Parathyroid adenoma (tissue), 2 donors: ENCODE measurements at regions not wholly inside any gene's neighbourhood (a gene's known extent, or its start where the extent isn't known, plus 50 kb on each side); places are given as distances from the start of the nearest gene placed in this dataset.

Experiments
- H2AFZ ChIP-seq: fragments of 300-600 bp; sonication (generic); one replicate; pipeline ENCODE4 v1.7.0; 2017; ENCODE audit warnings: antibody characterized with exemption, mild to moderate bottlenecking
- H3K27ac ChIP-seq: fragments of 300-600 bp; sonication (generic); one replicate; pipeline ENCODE4 v1.7.0; 2017
- H3K27me3 ChIP-seq: fragments of 300-600 bp; sonication (generic); one replicate; pipeline ENCODE4 v1.7.0; 2017; ENCODE audit warnings: low read length; ENCODE audit not compliant: control insufficient read depth, insufficient read depth
- H3K36me3 ChIP-seq: fragments of 300-600 bp; sonication (generic); one replicate; pipeline ENCODE4 v1.7.0; 2017; ENCODE audit warnings: low read length; ENCODE audit not compliant: control insufficient read depth, insufficient read depth
- H3K4me1 ChIP-seq: fragments of 300-600 bp; sonication (generic); one replicate; pipeline ENCODE4 v1.7.0; 2017; ENCODE audit warnings: control low read depth
- H3K4me2 ChIP-seq: fragments of 300-600 bp; sonication (generic); one replicate; pipeline ENCODE4 v1.7.0; 2017; ENCODE audit warnings: low read length
- H3K4me3 ChIP-seq: fragments of 300-600 bp; sonication (generic); one replicate; pipeline ENCODE4 v1.7.0; 2017; ENCODE audit warnings: low read depth, low read length
- H3K79me2 ChIP-seq: fragments of 300-600 bp; sonication (generic); one replicate; pipeline ENCODE4 v1.7.0; 2017; ENCODE audit warnings: control low read depth
- H3K9ac ChIP-seq: fragments of 300-600 bp; sonication (generic); one replicate; pipeline ENCODE4 v1.7.0; 2017; ENCODE audit warnings: mild to moderate bottlenecking
- H3K9me3 ChIP-seq: fragments of 300-600 bp; sonication (generic); one replicate; pipeline ENCODE4 v1.7.0; 2017; ENCODE audit warnings: low read length; ENCODE audit not compliant: control insufficient read depth
- TF ChIP-seq, protein P1 (sequence below): fragments of 300-600 bp; sonication (generic); IDR thresholded peaks from one replicate; pipeline ENCODE4 v1.7.0; 2017; ENCODE audit warnings: antibody characterized with exemption, mild to moderate bottlenecking
- donor health status: primary hyperparathyroidism.

DNA sequence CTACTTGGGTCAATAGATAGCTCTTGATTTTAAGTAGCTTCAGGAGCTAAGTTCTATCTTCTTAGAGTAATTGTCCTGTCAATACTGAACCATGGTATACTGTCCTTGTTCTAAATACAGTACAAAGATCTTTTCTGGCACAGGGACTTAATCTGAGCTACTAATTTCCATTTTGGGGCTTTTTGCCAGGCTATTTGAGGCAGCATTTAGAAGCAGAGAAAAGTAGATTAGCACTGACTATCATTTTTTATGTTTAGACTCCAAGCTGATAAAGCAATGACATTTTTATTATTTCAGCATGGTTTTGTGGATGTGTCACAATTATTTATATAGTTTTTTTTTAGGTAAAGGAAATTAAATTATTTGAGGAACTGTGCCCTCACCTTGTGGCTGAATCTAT lies 163.2 kb downstream of the FAT3 start:
- Histone ChIP-seq H2AFZ (no peak overlapping the region), H3K79me2 (no peaks in the 10 kb centered on the region), H3K4me1 (no peaks in the 10 kb centered on the region), H3K4me3 (no peak overlapping the region), H3K27me3 (no peaks in the 10 kb centered on the region), H3K27ac (no peak overlapping the region), H3K4me2 (no peak overlapping the region), H3K36me3 (no peaks in the 10 kb centered on the region), H3K9ac (no peak overlapping the region), H3K9me3 (no peaks in the 10 kb centered on the region)
- TF ChIP-seq, protein P1, sequence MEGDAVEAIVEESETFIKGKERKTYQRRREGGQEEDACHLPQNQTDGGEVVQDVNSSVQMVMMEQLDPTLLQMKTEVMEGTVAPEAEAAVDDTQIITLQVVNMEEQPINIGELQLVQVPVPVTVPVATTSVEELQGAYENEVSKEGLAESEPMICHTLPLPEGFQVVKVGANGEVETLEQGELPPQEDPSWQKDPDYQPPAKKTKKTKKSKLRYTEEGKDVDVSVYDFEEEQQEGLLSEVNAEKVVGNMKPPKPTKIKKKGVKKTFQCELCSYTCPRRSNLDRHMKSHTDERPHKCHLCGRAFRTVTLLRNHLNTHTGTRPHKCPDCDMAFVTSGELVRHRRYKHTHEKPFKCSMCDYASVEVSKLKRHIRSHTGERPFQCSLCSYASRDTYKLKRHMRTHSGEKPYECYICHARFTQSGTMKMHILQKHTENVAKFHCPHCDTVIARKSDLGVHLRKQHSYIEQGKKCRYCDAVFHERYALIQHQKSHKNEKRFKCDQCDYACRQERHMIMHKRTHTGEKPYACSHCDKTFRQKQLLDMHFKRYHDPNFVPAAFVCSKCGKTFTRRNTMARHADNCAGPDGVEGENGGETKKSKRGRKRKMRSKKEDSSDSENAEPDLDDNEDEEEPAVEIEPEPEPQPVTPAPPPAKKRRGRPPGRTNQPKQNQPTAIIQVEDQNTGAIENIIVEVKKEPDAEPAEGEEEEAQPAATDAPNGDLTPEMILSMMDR, result no peak

DNA sequence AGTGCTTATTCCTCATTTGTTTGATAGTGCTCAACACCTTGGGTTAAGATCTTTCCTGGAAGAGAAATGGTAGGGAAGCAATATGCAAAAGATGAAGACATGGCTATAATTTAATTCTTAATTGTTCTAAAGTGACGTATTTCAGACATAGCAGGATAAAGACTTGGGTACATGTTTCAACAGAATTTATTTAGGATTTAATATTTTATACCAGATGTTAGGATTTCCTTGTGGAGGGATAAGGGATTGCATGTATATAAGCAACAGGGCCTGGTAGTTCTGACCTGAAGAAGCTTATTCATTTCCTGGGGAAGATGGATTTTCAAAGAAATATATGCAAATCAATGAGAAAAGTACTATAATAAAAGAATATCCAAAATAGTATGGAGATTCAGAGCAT lies 163.8 kb downstream of the FAT3 start:
- no peak overlapping the region for H3K4me2 ChIP-seq
- H3K4me3 ChIP-seq, result no peak overlapping the region
- no peaks in the 10 kb centered on the region for H3K79me2 ChIP-seq
- TF ChIP-seq, protein P1, result no peak
- no peaks in the 10 kb centered on the region for H3K36me3 ChIP-seq
- no peak overlapping the region for H2AFZ ChIP-seq
- no peaks in the 10 kb centered on the region for H3K27me3 ChIP-seq
- no peak overlapping the region for H3K9ac ChIP-seq
- H3K9me3 ChIP-seq, result no peaks in the 10 kb centered on the region
- H3K4me1 ChIP-seq, result no peaks in the 10 kb centered on the region
- H3K27ac ChIP-seq, result no peak overlapping the region

DNA sequence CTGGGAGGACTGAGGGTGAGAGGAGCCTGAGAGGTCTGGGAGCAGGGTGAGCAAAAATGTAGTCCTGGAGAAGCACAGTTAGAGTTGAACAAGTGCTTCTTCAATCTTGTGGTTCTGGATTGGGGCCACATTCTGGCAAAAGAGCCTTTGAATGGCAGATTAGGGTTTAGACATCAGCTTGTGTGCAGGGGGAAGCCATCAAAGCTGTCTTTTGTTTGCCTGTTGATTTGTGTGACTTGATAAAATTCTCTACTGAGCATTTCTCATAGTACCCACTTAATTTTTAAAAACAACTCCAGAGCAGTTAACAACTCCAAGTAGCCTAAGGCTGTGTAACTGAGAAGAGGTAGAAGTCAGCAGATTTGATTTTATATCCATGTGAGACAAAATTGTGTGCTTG lies 166.2 kb downstream of the FAT3 start:
- Histone ChIP-seq H3K9me3 (no peaks in the 10 kb centered on the region), H3K9ac (no peak overlapping the region), H2AFZ (no peak overlapping the region), H3K4me1 (no peaks in the 10 kb centered on the region), H3K4me2 (no peak overlapping the region), H3K27ac (no peak overlapping the region), H3K79me2 (no peaks in the 10 kb centered on the region), H3K36me3 (no peaks in the 10 kb centered on the region), H3K27me3 (no peaks in the 10 kb centered on the region), H3K4me3 (no peak overlapping the region)
- TF ChIP-seq, protein P1, result no peak

DNA sequence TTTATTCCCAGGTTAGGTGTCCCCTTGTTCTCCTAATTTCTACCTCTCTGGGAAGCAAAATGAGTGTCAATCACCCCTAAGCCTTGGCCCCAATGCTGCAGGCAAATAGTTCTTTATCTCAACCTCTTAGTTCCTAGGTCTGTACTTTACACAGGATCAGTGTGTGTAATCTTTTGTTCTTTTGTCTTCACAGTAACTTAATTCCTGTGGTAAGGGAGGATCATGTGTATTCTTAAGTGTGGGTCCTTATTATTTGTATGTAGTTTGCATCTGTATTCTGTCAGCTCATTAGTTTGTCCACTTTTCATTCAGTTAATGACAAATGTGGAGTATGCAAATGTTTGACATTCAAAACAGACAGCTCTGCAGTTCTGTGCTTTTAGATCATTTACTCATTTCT lies 166.7 kb downstream of the FAT3 start:
- Histone ChIP-seq H3K4me3 (no peak overlapping the region), H3K27me3 (no peaks in the 10 kb centered on the region), H3K36me3 (no peaks in the 10 kb centered on the region), H3K4me2 (no peak overlapping the region), H3K79me2 (no peaks in the 10 kb centered on the region), H3K4me1 (no peaks in the 10 kb centered on the region), H3K9me3 (no peaks in the 10 kb centered on the region), H3K27ac (no peak overlapping the region), H2AFZ (no peak overlapping the region), H3K9ac (no peak overlapping the region)
- TF ChIP-seq, protein P1, result no peak

DNA sequence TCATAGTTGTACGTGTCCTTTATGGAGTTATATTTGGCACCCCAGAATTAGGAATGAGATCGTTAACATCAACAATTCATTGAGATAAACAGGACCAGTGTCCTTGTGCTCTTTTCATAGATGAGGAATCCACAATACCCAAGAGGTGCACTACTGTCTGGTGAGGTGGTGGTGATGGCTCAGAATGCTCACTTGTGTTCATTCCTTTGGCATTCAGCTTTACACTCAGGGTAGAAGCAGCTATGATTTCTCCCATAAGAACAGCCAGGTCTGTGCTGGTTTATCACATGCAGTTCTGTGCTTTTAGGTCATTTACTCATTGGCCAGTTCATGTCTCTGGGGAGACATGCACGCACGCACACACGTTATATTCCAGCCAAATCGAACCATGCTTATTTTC lies 167.2 kb downstream of the FAT3 start:
- Histone ChIP-seq H3K27ac (no peak overlapping the region), H2AFZ (no peak overlapping the region), H3K27me3 (no peaks in the 10 kb centered on the region), H3K36me3 (no peaks in the 10 kb centered on the region), H3K9ac (no peak overlapping the region), H3K4me3 (no peak overlapping the region), H3K4me2 (no peak overlapping the region), H3K9me3 (no peaks in the 10 kb centered on the region), H3K4me1 (no peaks in the 10 kb centered on the region), H3K79me2 (no peaks in the 10 kb centered on the region)
- TF ChIP-seq, protein P1, result no peak
